ENCODE measurements at regions not wholly inside any gene's neighbourhood (a gene's known extent, or its start where the extent isn't known, plus 50 kb on each side); places are given as distances from the start of the nearest gene placed in this dataset.

DNA sequence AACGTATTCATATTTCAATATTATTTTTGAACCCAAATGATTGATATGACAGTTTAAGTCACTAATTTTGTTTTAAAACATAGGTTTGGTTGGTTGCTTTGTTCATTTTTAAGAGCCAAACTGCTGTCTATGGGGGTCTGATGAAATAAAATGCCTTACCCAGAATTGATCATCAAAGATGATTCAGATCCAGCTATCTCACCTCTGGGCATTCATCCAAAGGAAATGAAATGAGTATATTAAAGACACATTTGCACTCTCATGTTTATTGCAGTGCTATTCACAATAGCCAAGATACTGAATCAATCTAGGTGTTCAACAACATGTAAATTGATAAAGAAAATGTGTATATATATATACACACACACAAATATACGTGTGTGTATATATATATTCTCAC is 326.9 kb upstream of the GULP1 start:
- WGBS, 2 donors (ENCODE audit: low coverage in 1 of 2): 51 to 66% methylated on average over 2 of the region's 2 CpGs
- DNase-seq: no peak
- Histone ChIP-seq H3K4me3 (no peak overlapping the region), H3K27me3 (no peaks in the 10 kb centered on the region), H3K4me1 (no peaks in the 10 kb centered on the region), H3K36me3 (no peaks in the 10 kb centered on the region), H3K27ac (no peak overlapping the region), H3K9me3 (no peaks in the 10 kb centered on the region)
- in situ Hi-C loops (cut with MboI; ENCODE audit: low pct_ligation_motif_present in 1 of 4, low pct_unique_long_range_greater_than_20kb in 1 of 4, low sequenced_read_pairs in 3 of 4): no loop called here
- intact Hi-C loops (cut with DNase I; ENCODE audit: low total_unique reads): no loop called here
- TF ChIP-seq EP300 (IDR thresholded peaks at IDR 0.05; ENCODE audit: low read depth): no peak
- no peak for TF ChIP-seq POLR2A (IDR thresholded peaks at IDR 0.05)
- TF ChIP-seq, protein P1, sequence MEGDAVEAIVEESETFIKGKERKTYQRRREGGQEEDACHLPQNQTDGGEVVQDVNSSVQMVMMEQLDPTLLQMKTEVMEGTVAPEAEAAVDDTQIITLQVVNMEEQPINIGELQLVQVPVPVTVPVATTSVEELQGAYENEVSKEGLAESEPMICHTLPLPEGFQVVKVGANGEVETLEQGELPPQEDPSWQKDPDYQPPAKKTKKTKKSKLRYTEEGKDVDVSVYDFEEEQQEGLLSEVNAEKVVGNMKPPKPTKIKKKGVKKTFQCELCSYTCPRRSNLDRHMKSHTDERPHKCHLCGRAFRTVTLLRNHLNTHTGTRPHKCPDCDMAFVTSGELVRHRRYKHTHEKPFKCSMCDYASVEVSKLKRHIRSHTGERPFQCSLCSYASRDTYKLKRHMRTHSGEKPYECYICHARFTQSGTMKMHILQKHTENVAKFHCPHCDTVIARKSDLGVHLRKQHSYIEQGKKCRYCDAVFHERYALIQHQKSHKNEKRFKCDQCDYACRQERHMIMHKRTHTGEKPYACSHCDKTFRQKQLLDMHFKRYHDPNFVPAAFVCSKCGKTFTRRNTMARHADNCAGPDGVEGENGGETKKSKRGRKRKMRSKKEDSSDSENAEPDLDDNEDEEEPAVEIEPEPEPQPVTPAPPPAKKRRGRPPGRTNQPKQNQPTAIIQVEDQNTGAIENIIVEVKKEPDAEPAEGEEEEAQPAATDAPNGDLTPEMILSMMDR (IDR thresholded peaks at IDR 0.05): no peak
- no peak for TF ChIP-seq POLR2AphosphoS5 (IDR thresholded peaks at IDR 0.05)

DNA sequence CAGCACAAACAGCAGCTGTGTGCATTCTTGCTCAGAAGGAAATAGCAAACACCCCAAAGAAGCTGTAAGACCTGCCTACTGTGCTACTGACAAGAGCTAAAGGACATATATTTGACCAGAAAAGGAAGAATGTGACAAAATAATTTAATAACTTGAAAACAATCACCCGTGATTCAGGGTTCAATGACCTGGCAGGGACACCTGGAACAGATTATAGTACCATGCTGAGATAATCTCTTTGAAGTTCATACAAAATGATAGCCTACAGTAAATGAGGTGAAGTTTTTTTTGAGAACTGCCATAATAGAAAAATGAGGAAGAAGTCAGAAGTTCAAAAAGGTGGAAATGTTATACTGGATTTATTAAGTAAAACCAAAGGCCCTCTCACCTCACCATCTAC is 324.8 kb upstream of the GULP1 start:
- TF ChIP-seq POLR2A (IDR thresholded peaks at IDR 0.05) (no peak), POLR2AphosphoS5 (IDR thresholded peaks at IDR 0.05) (no peak), EP300 (IDR thresholded peaks at IDR 0.05; ENCODE audit: low read depth) (no peak)
- TF ChIP-seq, protein P1 (IDR thresholded peaks at IDR 0.05): no peak
- Histone ChIP-seq H3K4me1 (no peaks in the 10 kb centered on the region), H3K4me3 (no peak overlapping the region), H3K9me3 (no peaks in the 10 kb centered on the region), H3K27ac (no peak overlapping the region), H3K36me3 (no peaks in the 10 kb centered on the region), H3K27me3 (no peaks in the 10 kb centered on the region)
- in situ Hi-C loops (cut with MboI; ENCODE audit: low pct_ligation_motif_present in 1 of 4, low pct_unique_long_range_greater_than_20kb in 1 of 4, low sequenced_read_pairs in 3 of 4) (no loop called here), intact Hi-C loops (cut with DNase I; ENCODE audit: low total_unique reads) (no loop called here)
- DNase-seq: no peak
- WGBS, 2 donors (ENCODE audit: low coverage in 1 of 2): 29 to 38% methylated on average over 1 of the region's 1 CpG

DNA sequence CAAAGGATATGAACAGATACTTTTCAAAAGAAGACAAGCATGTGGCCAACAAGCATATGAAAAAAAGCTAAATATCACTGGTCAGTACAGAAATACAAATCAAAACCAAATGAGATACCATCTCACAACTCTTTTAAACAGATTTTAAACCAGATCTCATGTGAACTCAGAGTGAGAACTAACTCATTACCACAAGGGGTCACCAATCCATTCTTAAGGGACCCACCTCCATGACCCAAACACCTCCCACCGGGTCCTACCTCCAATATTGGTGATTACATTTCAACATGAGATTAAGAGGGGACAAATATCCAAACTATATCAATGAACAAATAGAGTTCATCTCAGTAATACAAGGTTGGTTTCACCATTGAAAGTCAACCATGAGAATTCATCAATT is 319.8 kb upstream of the GULP1 start:
- Histone ChIP-seq H3K4me1 (no peaks in the 10 kb centered on the region), H3K4me3 (no peak overlapping the region), H3K27me3 (no peaks in the 10 kb centered on the region), H3K27ac (no peak overlapping the region), H3K36me3 (no peaks in the 10 kb centered on the region), H3K9me3 (no peaks in the 10 kb centered on the region)
- TF ChIP-seq POLR2AphosphoS5 (IDR thresholded peaks at IDR 0.05) (no peak), POLR2A (IDR thresholded peaks at IDR 0.05) (no peak), EP300 (IDR thresholded peaks at IDR 0.05; ENCODE audit: low read depth) (no peak)
- TF ChIP-seq, protein P1 (IDR thresholded peaks at IDR 0.05): no peak
- intact Hi-C loops (cut with DNase I; ENCODE audit: low total_unique reads) (no loop called here), in situ Hi-C loops (cut with MboI; ENCODE audit: low pct_ligation_motif_present in 1 of 4, low pct_unique_long_range_greater_than_20kb in 1 of 4, low sequenced_read_pairs in 3 of 4) (no loop called here)
- DNase-seq: no peak
- 29 to 60% methylated on average over 1 of the region's 1 CpG for WGBS, 2 donors (ENCODE audit: low coverage in 1 of 2)

DNA sequence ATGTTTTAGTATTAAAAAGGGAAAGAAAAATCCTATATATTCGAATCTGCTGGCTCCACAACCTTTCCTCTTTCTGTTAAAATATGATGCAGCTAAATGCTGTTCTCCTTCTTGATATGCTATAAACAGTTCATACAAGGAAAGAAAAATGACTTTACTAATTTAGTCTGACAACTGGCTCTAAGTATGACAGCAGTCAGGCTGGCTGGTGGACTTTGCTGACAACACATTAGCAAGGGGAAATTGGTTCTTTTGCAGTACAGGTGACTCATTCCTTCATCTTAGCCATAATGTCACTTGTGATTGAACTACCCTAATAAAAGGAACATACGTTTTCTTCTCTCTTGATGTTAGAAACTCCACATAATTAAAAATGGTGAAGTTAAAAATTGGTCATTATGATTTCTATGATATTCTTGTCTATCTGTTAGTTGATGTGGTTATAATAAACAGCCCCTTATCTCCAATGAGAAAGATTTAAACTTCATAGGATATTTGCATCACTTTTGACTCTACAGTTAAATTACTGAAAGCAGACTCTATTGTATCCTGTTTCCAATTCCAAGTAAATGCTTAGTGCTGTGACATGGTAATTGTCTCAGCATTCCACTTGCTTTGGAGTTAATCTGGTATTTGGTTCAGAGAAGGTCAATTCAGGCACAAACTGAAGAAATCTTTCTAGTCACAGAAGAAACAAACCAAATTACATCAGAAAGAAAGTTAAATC is 315.3 kb upstream of the GULP1 start:
- in situ Hi-C loops (cut with MboI; ENCODE audit: low pct_ligation_motif_present in 1 of 4, low pct_unique_long_range_greater_than_20kb in 1 of 4, low sequenced_read_pairs in 3 of 4): no loop called here
- 61 to 62% methylated on average over 2 of the region's 2 CpGs for WGBS, 2 donors (ENCODE audit: low coverage in 1 of 2)

More for the DNA sequence above, 315.3 kb upstream of the GULP1 start:
- Histone ChIP-seq H3K4me3 (no peak overlapping the region), H3K4me1 (no peaks in the 10 kb centered on the region), H3K27ac (no peak overlapping the region), H3K27me3 (no peaks in the 10 kb centered on the region), H3K9me3 (no peaks in the 10 kb centered on the region), H3K36me3 (no peaks in the 10 kb centered on the region)
- DNase-seq: no peak
- TF ChIP-seq POLR2A (IDR thresholded peaks at IDR 0.05): no peak
- TF ChIP-seq POLR2AphosphoS5 (IDR thresholded peaks at IDR 0.05): no peak
- no peak for TF ChIP-seq EP300 (IDR thresholded peaks at IDR 0.05; ENCODE audit: low read depth)
- TF ChIP-seq, protein P1 (IDR thresholded peaks at IDR 0.05): no peak
- intact Hi-C loops (cut with DNase I; ENCODE audit: low total_unique reads): no loop called here
